IPS DF 6.9 (cell line): ENCODE measurements at regions not wholly inside any gene's neighbourhood (a gene's known extent, or its start where the extent isn't known, plus 50 kb on each side); places are given as distances from the start of the nearest gene placed in this dataset.

ENCODE experiments used
- DNase-seq: peaks from one replicate; pipeline ENCODE4 v3.0.0-alpha.2; 2013; ENCODE audit warnings: low read depth, low spot score
- H3K27ac ChIP-seq: one replicate; pipeline ENCODE4 v1.5.1; 2013; ENCODE audit warnings: low read length, control low read depth
- H3K27me3 ChIP-seq: 2 replicates; pipeline ENCODE4 v1.6.1; 2013; ENCODE audit warnings: mild to moderate bottlenecking, low read length; ENCODE audit not compliant: control insufficient read depth, insufficient read depth
- H3K36me3 ChIP-seq: 2 replicates; pipeline ENCODE4 v1.6.1; 2013; ENCODE audit warnings: low read length; ENCODE audit not compliant: control insufficient read depth, insufficient read depth
- H3K4me1 ChIP-seq: 2 replicates; pipeline ENCODE4 v1.6.1; 2013; ENCODE audit warnings: low read length; ENCODE audit not compliant: control insufficient read depth, insufficient read depth
- H3K4me3 ChIP-seq: 2 replicates; pipeline ENCODE4 v1.5.1; 2013; ENCODE audit warnings: mild to moderate bottlenecking, low read length
- H3K9me3 ChIP-seq: 2 replicates; pipeline ENCODE4 v1.6.1; 2013; ENCODE audit warnings: low read length, inconsistent platforms; ENCODE audit not compliant: control insufficient read depth, insufficient read depth
- WGBS: extraction: QIAGEN DNeasy Blood & Tissue Kit; methylation state at CpG from one replicate; pipeline ENCODE4 v1.1.7; 2013; ENCODE audit warnings: mixed read lengths, missing lambda C conversion rate; ENCODE audit not compliant: insufficient read length, insufficient coverage; 5-methylcytosine and 5-hydroxymethylcytosine counted together

GRCh38 chr15:70602834-70603560 is 160.4 kb downstream of the UACA start:
- no CpG with 5 or more reads among the region's 12 CpGs for WGBS
- DNase-seq, result no peak
- no peaks in the 10 kb centered on the region for H3K4me1 ChIP-seq
- no peaks in the 10 kb centered on the region for H3K27me3 ChIP-seq
- H3K27ac ChIP-seq, result no peak overlapping the region
- no peaks in the 10 kb centered on the region for H3K9me3 ChIP-seq
- H3K4me3 ChIP-seq, result no peak overlapping the region
- no peaks in the 10 kb centered on the region for H3K36me3 ChIP-seq

GRCh38 chr15:70602281-70602680 is 161.1 kb downstream of the UACA start:
- no peak for DNase-seq
- H3K4me1 ChIP-seq, result no peaks in the 10 kb centered on the region
- no peak overlapping the region for H3K27ac ChIP-seq
- no peaks in the 10 kb centered on the region for H3K9me3 ChIP-seq
- WGBS, result no CpG with 5 or more reads among the region's 4 CpGs
- no peaks in the 10 kb centered on the region for H3K36me3 ChIP-seq
- H3K4me3 ChIP-seq, result no peak overlapping the region
- H3K27me3 ChIP-seq, result no peaks in the 10 kb centered on the region

- Histone ChIP-seq H3K27ac (no peak overlapping the region), H3K27me3 (no peaks in the 10 kb centered on the region), H3K36me3 (no peaks in the 10 kb centered on the region), H3K4me1 (no peaks in the 10 kb centered on the region), H3K4me3 (no peak overlapping the region), H3K9me3 (no peaks in the 10 kb centered on the region)
- DNase-seq, result no peak
- WGBS, result no CpG with 5 or more reads among the region's 3 CpGs
These were observed 165.4 kb downstream of the UACA start for GRCh38 chr15:70597945-70598344.

- no CpG with 5 or more reads among the region's 5 CpGs for WGBS
- no peak for DNase-seq
- no peaks in the 10 kb centered on the region for H3K36me3 ChIP-seq
- H3K27ac ChIP-seq, result no peak overlapping the region
- no peak overlapping the region for H3K4me3 ChIP-seq
- H3K9me3 ChIP-seq, result no peaks in the 10 kb centered on the region
- no peaks in the 10 kb centered on the region for H3K4me1 ChIP-seq
- H3K27me3 ChIP-seq, result no peaks in the 10 kb centered on the region
These were observed 166.2 kb downstream of the UACA start for GRCh38 chr15:70597056-70597603.

- Histone ChIP-seq H3K4me1 (no peaks in the 10 kb centered on the region), H3K27me3 (no peaks in the 10 kb centered on the region), H3K9me3 (no peaks in the 10 kb centered on the region), H3K36me3 (no peaks in the 10 kb centered on the region), H3K27ac (no peak overlapping the region), H3K4me3 (no peak overlapping the region)
- no CpG with 5 or more reads among the region's 2 CpGs for WGBS
- DNase-seq, result no peak
These were observed 166.9 kb downstream of the UACA start for GRCh38 chr15:70596354-70597055.

GRCh38 chr15:70593795-70594194 is 169.6 kb downstream of the UACA start:
- Histone ChIP-seq H3K27me3 (no peaks in the 10 kb centered on the region), H3K9me3 (no peaks in the 10 kb centered on the region), H3K4me3 (no peak overlapping the region), H3K4me1 (no peaks in the 10 kb centered on the region), H3K27ac (no peak overlapping the region), H3K36me3 (no peaks in the 10 kb centered on the region)
- DNase-seq, result no peak

- Histone ChIP-seq H3K4me3 (no peak overlapping the region), H3K27ac (no peak overlapping the region), H3K36me3 (no peaks in the 10 kb centered on the region), H3K27me3 (no peaks in the 10 kb centered on the region; the same call in 1 of the 2 replicates), H3K9me3 (no peaks in the 10 kb centered on the region), H3K4me1 (no peaks in the 10 kb centered on the region; the same call in 1 of the 2 replicates)
- no peak for DNase-seq
- WGBS, result no CpG with 5 or more reads among the region's 4 CpGs
These were observed 173.6 kb downstream of the UACA start for GRCh38 chr15:70589728-70590127.

GRCh38 chr15:70589221-70589620 is 174.1 kb downstream of the UACA start:
- Histone ChIP-seq H3K27me3 (no peaks in the 10 kb centered on the region; the same call in 1 of the 2 replicates), H3K4me3 (no peak overlapping the region), H3K9me3 (no peaks in the 10 kb centered on the region), H3K36me3 (no peaks in the 10 kb centered on the region), H3K4me1 (no peaks in the 10 kb centered on the region; the same call in 1 of the 2 replicates), H3K27ac (no peak overlapping the region)
- no peak for DNase-seq

- no peak for DNase-seq
- no peak overlapping the region for H3K27ac ChIP-seq
- no peaks in the 10 kb centered on the region for H3K9me3 ChIP-seq
- H3K27me3 ChIP-seq, result no peaks in the 10 kb centered on the region; the same call in 1 of the 2 replicates
- no peaks in the 10 kb centered on the region for H3K36me3 ChIP-seq
- WGBS, result no CpG with 5 or more reads among the region's 4 CpGs
- H3K4me3 ChIP-seq, result no peak overlapping the region
- H3K4me1 ChIP-seq, result no peaks in the 10 kb centered on the region; the same call in 1 of the 2 replicates
These were observed 174.7 kb downstream of the UACA start for GRCh38 chr15:70588613-70589012.

GRCh38 chr15:70587896-70588567 is 175.3 kb downstream of the UACA start:
- H3K27ac ChIP-seq, result no peak overlapping the region
- H3K4me3 ChIP-seq, result no peak overlapping the region
- H3K4me1 ChIP-seq, result no peaks in the 10 kb centered on the region; the same call in 1 of the 2 replicates
- no peaks in the 10 kb centered on the region for H3K9me3 ChIP-seq
- DNase-seq, result no peak
- H3K27me3 ChIP-seq, result no peaks in the 10 kb centered on the region; the same call in 1 of the 2 replicates
- no CpG with 5 or more reads among the region's 10 CpGs for WGBS
- no peaks in the 10 kb centered on the region for H3K36me3 ChIP-seq
